Keratinocyte (primary cell): ENCODE measurements at regions not wholly inside any gene's neighbourhood (a gene's known extent, or its start where the extent isn't known, plus 50 kb on each side); places are given as distances from the start of the nearest gene placed in this dataset.

Source experiments
- DNase-seq: peaks from one replicate; pipeline ENCODE4 v3.0.0-alpha.2; 2011; ENCODE audit warnings: low read depth, missing footprints, low spot score
- FAIRE-seq: peaks from 2 replicates; lab custom pipeline; 2011; peaks lifted over from hg19 to GRCh38; lab: Jason Lieb, UNC
- H2AFZ ChIP-seq: 2 replicates; pipeline ENCODE4 v1.6.0; 2012; ENCODE audit warnings: low read length, control low read depth, inconsistent platforms; ENCODE audit not compliant: control insufficient read depth
- H3K27ac ChIP-seq: 2 replicates; pipeline ENCODE4 v1.5.1; 2011; ENCODE audit warnings: low read length; ENCODE audit not compliant: control insufficient read depth, insufficient read depth
- H3K27me3 ChIP-seq: 3 replicates; pipeline ENCODE4 v1.6.0; 2011; ENCODE audit warnings: low read length; ENCODE audit not compliant: control insufficient read depth, insufficient read depth; ENCODE audit errors: extremely low read depth
- H3K36me3 ChIP-seq, 2 experiments: 2 replicates in 1 of 2; 3 replicates in 1 of 2; pipeline ENCODE4 v1.5.1; 2011; ENCODE audit warnings: low read length in 2 of 2, mild to moderate bottlenecking in 1 of 2; ENCODE audit not compliant: control insufficient read depth in 2 of 2, insufficient read depth in 2 of 2; ENCODE audit errors: extremely low read depth in 1 of 2
- H3K4me1 ChIP-seq: 3 replicates; pipeline ENCODE4 v1.5.1; 2011; ENCODE audit warnings: low read length; ENCODE audit not compliant: control insufficient read depth, insufficient read depth; ENCODE audit errors: extremely low read depth
- H3K4me2 ChIP-seq: 3 replicates; pipeline ENCODE4 v1.6.0; 2011; ENCODE audit warnings: low read depth, low read length; ENCODE audit not compliant: control insufficient read depth, insufficient read depth; ENCODE audit errors: extremely low read depth
- H3K4me3 ChIP-seq, 3 experiments: fragments of 200-600 bp in 1 of 3; sonication (generic) in 1 of 3; 2 replicates in 2 of 3; 3 replicates in 1 of 3; pipeline ENCODE4 v1.5.1; 2011 to 2016; ENCODE audit warnings: low read length in 3 of 3, mild to moderate bottlenecking in 3 of 3, control low read depth in 2 of 3, inconsistent platforms in 1 of 3, low read depth in 1 of 3, mixed read lengths in 1 of 3, mixed run types in 1 of 3, moderate library complexity in 1 of 3; ENCODE audit not compliant: control insufficient read depth in 2 of 3, insufficient read depth in 2 of 3; ENCODE audit errors: extremely low read depth in 1 of 3
- H3K79me2 ChIP-seq: 2 replicates; pipeline ENCODE4 v1.6.0; 2012; ENCODE audit warnings: low read length; ENCODE audit not compliant: control insufficient read depth, insufficient read depth
- H3K9ac ChIP-seq: 3 replicates; pipeline ENCODE4 v1.6.0; 2011; ENCODE audit warnings: low read length; ENCODE audit not compliant: control insufficient read depth, insufficient read depth; ENCODE audit errors: extremely low read depth
- H3K9me1 ChIP-seq: 3 replicates; pipeline ENCODE4 v1.6.0; 2011; ENCODE audit warnings: low read length; ENCODE audit not compliant: control insufficient read depth, insufficient read depth; ENCODE audit errors: extremely low read depth
- H3K9me3 ChIP-seq: 2 replicates; pipeline ENCODE4 v1.5.1; 2012; ENCODE audit warnings: low read depth, low read length; ENCODE audit not compliant: control insufficient read depth
- H4K20me1 ChIP-seq: 3 replicates; pipeline ENCODE4 v1.6.0; 2011; ENCODE audit warnings: low read length; ENCODE audit not compliant: control insufficient read depth, insufficient read depth; ENCODE audit errors: extremely low read depth
- CTCF ChIP-seq, 3 experiments: IDR thresholded peaks in 1 of 3; conservative IDR thresholded peaks in 1 of 3; optimal IDR thresholded peaks in 1 of 3; 2 replicates in 2 of 3; 3 replicates in 1 of 3; pipeline versions ENCODE3 to v1.5.1; 2011; ENCODE audit warnings: low read length in 3 of 3, mild to moderate bottlenecking in 3 of 3, moderate library complexity in 2 of 3, control low read depth in 1 of 3, inconsistent platforms in 1 of 3; ENCODE audit not compliant: insufficient read depth in 2 of 3; ENCODE audit errors: extremely low read depth in 1 of 3
- EZH2 ChIP-seq: IDR thresholded peaks from one replicate; pipeline ENCODE4 v1.6.1; 2012; ENCODE audit warnings: inconsistent platforms, mild to moderate bottlenecking, low read length, moderate library complexity
- dilution Hi-C: fragments of 300-500 bp; cut with MboI; formaldehyde crosslinking; loops from one replicate; pipeline ENCODE4 v1.7.0; 2020; ENCODE audit warnings: low sequenced_read_pairs; ENCODE audit not compliant: extremely low pct_ligation_motif_present

GRCh38 chr5:89470658-89471057 is 587.7 kb upstream of the MEF2C start:
- H3K79me2 ChIP-seq, result no peaks in the 10 kb centered on the region
- TF ChIP-seq EZH2 (no peak), CTCF (optimal IDR thresholded peaks at IDR 0.05 in 1 of 3, IDR thresholded peaks at IDR 0.05 in 1 of 3, conservative IDR thresholded peaks at IDR 0.05 in 1 of 3; ENCODE audit: extremely low read depth in 1 of 3, insufficient read depth in 2 of 3, low read length in 3 of 3) (no peak)
- H3K4me3 ChIP-seq, result no peak overlapping the region
- dilution Hi-C loops, result no loop called here
- H3K9me1 ChIP-seq, result no peaks in the 10 kb centered on the region
- FAIRE-seq (no peak), DNase-seq (no peak)
- no peaks in the 10 kb centered on the region for H3K36me3 ChIP-seq
- H2AFZ ChIP-seq, result no peak overlapping the region
- H3K9ac ChIP-seq, result no peak overlapping the region
- no peaks in the 10 kb centered on the region for H3K9me3 ChIP-seq
- no peak overlapping the region for H3K27ac ChIP-seq
- H4K20me1 ChIP-seq, result no peaks in the 10 kb centered on the region
- H3K27me3 ChIP-seq, result no peaks in the 10 kb centered on the region
- H3K4me1 ChIP-seq, result no peaks in the 10 kb centered on the region
- no peak overlapping the region for H3K4me2 ChIP-seq

GRCh38 chr5:89458332-89458656 is 575.3 kb upstream of the MEF2C start:
- Histone ChIP-seq H3K4me2 (peak overlapping the region; percentile 28), H3K9me3 (no peaks in the 10 kb centered on the region), H3K27me3 (no peaks in the 10 kb centered on the region), H3K4me1 (peaks cover 14% of the 10 kb centered on the region), H3K79me2 (no peaks in the 10 kb centered on the region), H3K9ac (no peak overlapping the region), H3K27ac (no peak overlapping the region), H3K4me3 (no peak overlapping the region), H2AFZ (no peak overlapping the region), H3K36me3 (no peaks in the 10 kb centered on the region), H3K9me1 (no peaks in the 10 kb centered on the region), H4K20me1 (no peaks in the 10 kb centered on the region)
- TF ChIP-seq CTCF (optimal IDR thresholded peaks at IDR 0.05 in 1 of 3, IDR thresholded peaks at IDR 0.05 in 1 of 3, conservative IDR thresholded peaks at IDR 0.05 in 1 of 3; ENCODE audit: extremely low read depth in 1 of 3, insufficient read depth in 2 of 3, low read length in 3 of 3), result no peak
- TF ChIP-seq EZH2, result no peak
- no peak for FAIRE-seq
- dilution Hi-C loops, result no loop called here
- DNase-seq, result no peak
